ENCODE measurements at regions not wholly inside any gene's neighbourhood (a gene's known extent, or its start where the extent isn't known, plus 50 kb on each side); places are given as distances from the start of the nearest gene placed in this dataset.

GRCh38 chr2:21396252-21396651, 272.5 kb downstream of the TDRD15 start:
- TF ChIP-seq POLR2AphosphoS5 (IDR thresholded peaks at IDR 0.05) (no peak), EP300 (IDR thresholded peaks at IDR 0.05) (no peak)
- TF ChIP-seq, protein P1, sequence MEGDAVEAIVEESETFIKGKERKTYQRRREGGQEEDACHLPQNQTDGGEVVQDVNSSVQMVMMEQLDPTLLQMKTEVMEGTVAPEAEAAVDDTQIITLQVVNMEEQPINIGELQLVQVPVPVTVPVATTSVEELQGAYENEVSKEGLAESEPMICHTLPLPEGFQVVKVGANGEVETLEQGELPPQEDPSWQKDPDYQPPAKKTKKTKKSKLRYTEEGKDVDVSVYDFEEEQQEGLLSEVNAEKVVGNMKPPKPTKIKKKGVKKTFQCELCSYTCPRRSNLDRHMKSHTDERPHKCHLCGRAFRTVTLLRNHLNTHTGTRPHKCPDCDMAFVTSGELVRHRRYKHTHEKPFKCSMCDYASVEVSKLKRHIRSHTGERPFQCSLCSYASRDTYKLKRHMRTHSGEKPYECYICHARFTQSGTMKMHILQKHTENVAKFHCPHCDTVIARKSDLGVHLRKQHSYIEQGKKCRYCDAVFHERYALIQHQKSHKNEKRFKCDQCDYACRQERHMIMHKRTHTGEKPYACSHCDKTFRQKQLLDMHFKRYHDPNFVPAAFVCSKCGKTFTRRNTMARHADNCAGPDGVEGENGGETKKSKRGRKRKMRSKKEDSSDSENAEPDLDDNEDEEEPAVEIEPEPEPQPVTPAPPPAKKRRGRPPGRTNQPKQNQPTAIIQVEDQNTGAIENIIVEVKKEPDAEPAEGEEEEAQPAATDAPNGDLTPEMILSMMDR (IDR thresholded peaks at IDR 0.05), result no peak
